GM19025 (cell line): ENCODE measurements at regions not wholly inside any gene's neighbourhood (a gene's known extent, or its start where the extent isn't known, plus 50 kb on each side); places are given as distances from the start of the nearest gene placed in this dataset.

Source experiments
- ATAC-seq: cut with Tn5 transposase; IDR thresholded peaks from one replicate; pipeline ENCODE4 v1.9.1; 2021; ENCODE audit warnings: mild to moderate bottlenecking, low read depth, moderate library complexity; ENCODE audit not compliant: unreplicated experiment

DNA sequence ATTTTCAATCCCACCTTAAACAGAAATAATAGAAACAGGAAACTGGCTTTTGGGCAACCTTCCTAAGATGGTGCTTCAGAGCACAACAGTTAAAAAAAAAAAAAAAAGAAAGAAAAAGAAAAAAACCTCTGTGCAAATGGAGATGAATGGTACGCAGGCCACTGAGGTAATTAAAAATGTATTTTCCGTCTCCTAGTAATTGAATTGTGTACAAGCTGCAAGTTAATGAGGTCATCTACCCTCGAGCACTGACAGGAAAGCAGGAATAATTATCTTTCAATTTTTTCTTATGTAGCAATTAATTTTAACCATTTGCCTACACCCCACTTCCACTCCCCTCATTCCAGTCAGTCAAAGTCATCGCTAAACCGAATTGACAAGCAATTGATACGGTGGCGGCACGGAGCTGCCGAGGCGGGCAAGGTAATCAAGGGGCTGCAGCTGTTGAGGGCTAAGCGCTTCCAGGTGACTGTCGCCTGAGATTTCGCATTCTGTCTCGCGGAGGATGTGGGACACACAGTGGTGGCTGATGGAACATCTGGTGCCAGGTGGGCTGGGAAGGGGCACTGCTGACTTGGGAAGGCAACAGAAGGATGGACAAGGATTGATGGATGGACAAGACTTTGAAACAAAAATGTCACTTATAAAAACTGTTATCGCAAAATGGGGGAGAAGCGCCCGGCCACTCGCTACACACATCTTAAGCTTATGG is 109.4 kb downstream of the RCN1 start:
- no peak for ATAC-seq

DNA sequence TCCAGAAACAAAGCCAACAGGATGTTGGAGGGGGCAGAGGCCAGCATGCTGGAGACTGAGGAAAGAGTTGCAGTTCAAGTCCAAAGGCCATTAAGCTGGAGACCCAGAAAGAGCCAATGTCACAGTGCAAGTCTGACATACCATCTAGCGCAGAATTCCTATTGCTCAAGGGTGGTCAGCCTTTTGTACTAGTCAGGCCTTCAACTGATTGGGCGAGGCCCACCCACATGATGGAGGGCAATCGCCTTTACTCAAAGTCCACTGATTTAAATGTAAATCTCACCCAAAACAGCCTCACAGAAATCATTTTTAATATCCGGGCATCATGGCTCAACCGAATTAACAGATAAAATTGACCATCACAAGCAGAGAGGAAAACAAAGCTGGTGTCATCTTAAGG is 113.9 kb downstream of the RCN1 start:
- ATAC-seq = no peak

DNA sequence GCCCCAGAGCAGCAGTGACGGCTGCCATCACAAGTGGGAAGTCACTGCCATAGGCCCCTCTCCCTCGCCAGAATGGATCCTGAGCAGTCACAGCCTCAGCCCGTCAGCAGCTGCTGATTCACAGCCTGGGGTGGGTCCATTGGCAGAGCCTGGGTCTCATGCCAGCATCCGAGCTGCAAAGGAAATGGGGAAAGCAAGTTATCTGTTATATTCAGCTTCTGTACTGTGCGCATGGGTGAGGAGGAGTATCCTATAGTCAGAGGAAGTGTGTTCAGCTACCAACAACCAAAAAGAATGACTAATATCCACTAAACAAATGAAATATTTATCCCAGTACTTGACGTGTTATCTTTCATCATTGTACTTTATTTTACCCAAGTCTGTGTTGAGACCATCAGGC is 119.7 kb downstream of the RCN1 start:
- no peak for ATAC-seq

DNA sequence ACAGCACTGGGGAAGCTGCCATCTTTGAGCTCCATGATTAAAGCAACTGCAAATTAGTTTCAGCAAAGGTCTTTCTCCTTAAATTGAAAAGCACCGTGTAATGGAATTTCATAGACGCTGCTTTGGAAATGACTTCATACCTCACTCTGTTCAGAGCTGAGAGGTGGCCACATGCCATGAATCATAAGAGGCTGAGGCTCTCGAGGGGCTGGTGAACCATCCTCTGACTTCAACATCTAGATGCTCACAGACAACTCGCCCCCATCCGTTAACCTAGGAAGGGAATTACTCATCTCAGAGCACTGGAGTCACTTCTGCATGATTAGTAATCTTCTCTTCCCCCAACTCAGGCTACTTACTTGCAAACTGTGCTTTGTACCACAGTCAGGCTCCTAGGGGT is 122.3 kb downstream of the RCN1 start:
- ATAC-seq = no peak

DNA sequence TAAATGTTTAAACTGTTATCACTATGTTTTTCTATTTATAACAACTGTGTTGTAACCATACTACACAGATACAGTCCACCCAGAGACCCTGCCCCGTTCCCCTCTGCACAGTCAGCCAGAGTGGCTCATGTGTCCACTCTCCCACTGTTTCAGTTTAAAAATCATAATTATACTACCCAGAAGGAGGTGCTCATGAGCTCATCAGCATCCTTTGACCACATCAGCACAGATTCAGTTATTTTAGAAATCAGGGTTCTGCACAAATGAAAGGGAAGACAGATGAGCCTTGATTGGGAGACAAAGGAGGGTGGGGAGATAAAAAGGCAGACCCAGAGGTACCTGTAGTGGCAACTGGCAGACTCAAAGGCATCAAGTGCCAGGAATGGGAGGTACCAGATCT is 124.3 kb downstream of the RCN1 start:
- no peak for ATAC-seq

DNA sequence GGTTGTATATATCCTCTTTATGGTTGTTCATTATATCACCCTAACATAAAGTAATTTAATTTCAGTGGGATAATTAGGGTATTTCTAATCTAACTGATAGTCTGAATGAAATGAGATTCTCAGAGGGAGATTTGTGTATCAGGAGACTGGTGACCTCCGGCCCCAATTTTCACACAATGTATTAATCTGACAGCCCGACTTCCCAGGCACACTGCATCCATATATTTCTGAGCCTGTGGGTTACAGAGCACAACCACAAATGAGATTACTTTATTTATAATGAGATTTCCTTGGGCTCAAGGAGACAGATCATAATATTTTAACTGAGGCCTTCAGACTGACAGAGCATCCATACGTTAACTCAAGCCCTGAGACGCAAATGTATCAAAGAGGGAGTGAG is 125.9 kb downstream of the RCN1 start:
- ATAC-seq = no peak

DNA sequence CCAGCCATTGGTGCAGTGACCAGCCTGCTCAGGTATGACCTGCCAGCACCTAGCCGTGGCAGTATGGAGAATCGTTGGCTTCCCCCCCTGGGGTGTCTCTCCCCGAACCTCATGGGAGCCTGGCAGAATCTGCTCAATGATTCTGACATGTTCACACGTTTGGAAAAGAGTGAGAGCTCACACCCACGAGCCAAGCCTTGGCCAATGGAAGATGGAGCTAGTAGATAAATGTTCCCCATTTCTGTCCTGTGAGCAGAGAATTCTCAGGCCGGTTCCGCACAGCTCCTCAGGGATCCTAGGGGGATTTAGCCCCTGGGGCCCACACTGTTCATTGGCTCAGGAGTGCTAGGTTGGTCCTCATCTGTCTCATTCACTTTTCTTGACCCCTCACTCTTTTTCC is 128.4 kb downstream of the RCN1 start:
- no peak for ATAC-seq

DNA sequence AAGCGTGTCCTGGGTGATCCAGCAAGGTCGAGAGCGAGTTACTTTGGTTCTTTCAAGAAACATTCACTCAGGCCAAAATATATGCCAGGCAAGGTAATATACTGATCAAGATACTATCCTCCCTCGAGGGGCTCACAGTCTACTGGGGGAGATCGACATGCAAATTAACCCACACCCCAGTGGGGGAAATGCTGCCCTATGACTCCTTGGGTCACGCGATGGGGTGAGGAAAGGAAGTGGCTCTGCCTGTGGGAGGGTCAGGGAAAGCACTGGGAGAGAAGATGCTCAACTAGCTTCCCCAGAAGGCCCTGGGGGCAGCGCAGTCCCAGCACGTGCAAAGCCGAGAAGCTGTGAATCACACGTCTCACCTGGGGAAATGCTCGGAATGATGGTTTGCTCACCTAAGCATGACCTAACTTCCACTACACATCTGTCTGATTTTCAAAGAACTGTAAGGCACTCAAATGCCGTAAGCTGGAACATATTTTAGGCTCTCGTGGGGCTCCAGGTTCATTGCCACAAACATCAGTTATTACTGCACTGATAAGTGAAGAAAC is 130.7 kb downstream of the RCN1 start:
- no peak for ATAC-seq

DNA sequence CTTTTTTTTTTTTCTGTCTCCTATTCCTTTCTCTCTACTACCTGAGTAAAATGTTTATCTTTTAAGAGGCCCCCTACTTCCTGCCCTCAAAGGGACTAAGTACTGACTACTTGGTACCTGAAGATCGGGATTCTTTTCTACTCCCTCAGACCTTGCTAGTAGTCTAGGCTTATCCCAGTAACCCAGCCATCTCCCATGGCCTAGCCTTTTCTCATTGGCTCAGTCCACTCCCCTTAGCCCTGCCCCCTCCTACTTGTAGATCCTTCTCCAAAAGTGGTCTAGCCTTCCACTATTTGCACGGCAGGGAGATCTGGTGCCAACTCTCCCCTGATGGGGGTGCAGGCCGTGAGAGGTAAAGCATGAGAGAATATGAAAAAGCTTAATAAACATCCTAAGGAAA is 133.7 kb downstream of the RCN1 start:
- no peak for ATAC-seq

DNA sequence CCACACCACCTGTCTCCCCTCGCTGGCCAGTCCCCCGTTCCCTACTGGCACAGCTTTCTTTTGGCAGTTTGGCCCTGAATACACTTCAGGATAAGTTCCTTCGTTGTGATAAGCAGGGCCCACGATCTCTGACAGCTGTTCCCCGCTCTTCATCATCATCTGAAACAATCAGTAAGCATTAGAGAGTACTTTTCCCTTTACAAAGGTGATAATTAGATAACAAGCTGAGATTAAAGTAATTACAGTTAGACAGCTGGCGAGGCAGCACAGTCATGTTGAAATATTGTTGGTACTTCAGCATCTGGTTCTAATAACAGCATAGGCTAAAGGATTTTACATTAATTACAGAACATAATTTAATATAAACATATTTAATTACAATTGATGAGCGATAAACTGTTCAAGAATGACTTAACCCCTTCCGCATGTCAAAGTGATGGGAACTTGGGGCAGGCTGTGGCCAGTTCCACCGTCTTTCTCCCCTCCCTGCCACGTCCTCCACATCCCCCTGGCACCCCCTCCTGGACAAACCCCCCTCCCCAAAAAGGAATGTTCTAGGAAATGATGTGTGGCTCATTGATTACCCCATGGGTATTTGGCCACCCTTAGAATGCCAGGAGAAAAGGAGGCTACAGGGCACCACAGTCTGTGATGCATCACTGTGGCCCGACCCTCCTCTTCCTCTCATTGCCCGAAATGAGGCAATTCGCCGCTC is 134.9 kb downstream of the RCN1 start:
- ATAC-seq = no peak

DNA sequence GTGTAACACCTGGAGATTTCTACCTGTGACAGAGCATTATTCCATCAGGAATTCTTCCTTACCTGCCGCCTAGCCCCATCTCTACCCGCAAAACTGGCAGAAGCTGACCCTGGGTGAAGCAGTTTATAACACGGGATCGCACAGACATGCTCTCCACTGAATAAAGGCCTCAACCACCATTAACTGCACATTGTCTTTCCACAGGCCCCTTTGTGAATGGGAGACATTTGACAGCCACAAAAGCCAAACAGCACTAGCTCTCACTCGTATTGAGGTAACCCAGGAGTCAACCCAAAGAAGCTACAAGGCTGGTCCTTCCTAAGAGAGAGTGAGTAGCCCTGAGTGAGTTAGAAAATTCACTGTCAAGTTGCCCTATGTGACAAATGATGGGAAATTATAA is 135.6 kb downstream of the RCN1 start:
- no peak for ATAC-seq

DNA sequence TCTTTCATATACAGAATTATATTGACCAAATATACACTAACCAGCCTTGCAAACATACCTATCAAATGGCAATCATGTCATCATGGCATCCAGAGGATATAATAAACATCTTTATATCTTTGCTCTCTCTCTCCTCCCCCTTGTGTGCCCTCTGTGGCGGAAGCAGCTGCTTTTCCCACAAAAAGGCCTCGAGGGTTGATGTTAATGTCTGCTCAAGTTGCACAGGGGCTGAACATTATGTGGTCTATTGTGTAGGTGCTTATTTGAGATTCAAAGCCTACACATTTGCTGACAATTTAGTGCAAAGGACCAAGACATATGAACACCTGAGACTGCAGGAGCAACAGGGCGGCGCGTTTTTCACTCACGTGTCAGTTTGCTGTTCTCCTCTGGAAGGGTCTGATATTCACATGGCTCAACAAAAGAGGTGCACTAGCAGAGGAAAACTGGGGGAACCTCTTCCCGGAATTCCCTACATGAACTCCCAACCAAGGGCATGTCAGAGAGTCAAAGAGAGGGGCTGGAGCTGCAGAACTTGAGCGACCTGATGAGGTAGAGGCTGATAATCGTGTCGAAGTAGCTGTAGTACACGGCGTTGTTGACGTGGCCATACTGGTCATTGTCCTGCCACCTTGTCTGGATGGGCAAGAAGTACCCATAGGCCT is 138.8 kb downstream of the RCN1 start:
- no peak for ATAC-seq

DNA sequence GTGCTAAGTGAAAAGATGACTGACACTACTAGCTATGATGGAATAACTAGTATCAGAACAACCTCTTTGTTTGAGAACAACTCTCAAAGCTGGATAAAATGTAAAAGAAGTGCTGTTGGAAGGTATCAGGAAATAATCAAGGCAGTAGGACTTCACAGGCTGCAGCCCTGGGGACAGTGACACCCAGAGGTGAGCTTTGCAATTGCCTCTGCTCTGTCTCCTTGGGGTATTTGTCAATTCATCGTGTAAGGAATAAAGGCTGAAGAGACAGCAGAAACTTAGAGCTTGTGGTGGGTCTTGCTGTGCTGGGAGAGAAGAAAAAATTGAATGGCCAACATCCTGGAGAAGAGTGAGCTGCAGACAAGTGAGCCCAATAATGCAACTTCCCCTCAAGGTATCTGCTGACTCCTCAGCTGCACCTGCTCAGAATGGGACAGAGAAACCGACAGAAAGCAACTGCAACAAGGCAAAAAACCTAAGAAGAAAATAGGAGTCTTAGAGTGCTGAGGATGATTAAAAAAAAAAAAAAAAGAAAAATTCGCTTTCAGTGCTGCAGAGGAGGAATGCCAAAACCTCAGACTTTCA is 141.1 kb downstream of the RCN1 start:
- peak; percentile 74 for ATAC-seq

DNA sequence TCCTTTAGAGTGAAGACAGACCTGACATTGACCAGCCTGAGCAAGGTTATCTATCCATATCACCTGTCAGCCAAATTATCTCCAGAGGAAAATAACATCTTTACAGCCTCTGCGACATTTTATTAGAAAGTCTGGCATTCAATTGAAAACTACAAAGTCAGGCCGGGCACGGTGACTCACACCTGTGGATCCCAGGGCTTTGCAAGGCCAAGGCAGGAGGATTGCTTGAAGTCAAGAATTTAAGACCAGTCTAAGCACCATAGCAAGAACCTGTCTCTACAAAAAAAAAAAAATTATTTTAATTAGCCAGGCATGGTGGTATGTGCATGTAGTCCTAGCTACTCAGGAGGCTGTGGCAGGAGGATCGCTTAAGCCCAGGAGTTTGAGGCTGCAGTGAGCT is 141.6 kb downstream of the RCN1 start:
- no peak for ATAC-seq

DNA sequence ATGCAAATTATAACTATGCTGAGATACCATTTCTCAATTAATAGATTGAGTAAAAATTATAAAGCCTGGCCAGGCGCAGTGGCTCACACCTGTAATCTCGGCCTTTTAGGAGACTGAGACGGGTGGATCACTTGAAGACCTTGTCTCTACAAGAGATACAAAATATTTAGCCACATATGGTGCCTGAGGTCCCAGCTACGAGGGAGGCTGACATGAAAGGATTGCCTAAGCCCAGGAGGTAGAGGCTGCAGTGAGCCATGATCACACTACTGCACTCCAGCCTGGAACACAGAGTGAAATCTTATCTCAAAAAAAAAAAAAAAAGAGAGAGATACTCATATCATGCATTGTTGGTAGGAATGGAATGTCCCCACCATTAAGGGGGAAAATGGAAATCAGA is 142.4 kb downstream of the RCN1 start:
- no peak for ATAC-seq

DNA sequence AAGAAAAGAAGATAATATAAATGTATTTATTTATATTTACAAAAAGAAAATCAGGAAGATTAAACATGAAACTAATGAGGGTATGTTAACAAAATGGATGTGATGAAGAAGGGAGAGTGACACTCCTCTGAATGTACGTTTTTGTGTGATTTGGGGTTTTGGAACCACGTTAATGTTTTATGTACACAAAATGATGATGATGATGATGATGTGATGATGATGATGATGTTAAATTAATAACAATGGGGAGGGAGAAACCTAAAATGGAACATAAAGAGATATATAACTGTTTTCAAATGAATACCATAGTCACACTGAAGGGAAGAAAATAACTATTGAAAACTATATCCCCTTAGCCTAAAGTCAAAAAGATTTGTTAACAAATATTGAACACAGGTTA is 143.1 kb downstream of the RCN1 start:
- no peak for ATAC-seq

DNA sequence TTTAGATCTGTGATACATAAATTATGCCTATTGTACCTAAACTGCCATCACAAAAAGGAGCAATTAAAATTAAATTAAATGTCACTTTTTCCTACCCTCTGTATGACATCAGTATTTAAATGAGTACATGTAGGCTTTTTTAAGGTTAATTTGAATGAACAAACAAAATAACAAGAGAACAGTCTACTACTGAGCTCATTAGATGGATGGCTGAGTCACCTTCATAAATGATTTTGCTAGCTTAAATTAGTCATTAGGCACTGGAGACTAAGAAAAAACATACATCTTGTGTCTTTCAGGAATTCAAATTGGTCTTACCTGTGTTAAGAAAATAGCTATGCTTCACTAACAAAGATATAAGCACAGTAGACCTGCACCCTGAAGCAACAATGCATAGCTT is 153.6 kb downstream of the RCN1 start:
- no peak for ATAC-seq

DNA sequence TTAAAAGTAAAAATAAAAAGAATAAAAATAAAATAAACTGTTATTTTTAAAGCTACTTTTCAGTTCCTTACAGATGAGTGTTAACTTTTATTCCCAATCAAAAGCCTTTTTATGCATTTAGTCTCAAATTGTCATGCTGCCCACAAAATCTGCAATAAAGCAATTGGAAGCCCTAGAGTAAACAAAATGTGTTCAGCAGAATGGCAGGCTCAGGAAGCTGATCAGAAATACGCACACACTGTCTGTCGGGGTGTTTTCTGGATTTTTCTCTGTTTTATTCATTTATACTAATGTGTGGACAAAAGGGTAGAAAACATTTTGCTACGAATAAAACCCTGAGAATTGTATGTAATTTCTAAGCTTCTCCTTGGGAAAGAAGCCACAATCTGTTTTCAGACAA is 162.8 kb downstream of the RCN1 start:
- ATAC-seq = no peak

DNA sequence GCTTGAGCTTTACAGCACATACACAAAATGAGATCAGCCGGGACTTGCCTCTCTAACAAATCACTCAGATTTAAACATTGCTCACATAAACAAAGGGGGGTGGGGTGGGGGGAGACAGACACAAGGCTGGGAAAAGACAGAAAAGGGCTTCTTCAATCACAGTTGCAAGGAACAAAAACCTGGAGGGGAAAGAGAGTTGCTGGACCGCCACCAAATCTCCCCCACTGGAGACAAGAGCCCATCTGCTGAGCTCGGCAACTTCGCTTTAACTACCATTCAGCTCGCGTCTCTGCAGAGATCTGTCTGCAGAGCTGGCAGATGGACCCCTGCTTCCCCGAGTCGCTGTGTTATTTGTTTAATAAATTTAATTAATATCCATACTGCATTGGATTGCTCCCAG is 165.0 kb downstream of the RCN1 start:
- ATAC-seq = no peak

DNA sequence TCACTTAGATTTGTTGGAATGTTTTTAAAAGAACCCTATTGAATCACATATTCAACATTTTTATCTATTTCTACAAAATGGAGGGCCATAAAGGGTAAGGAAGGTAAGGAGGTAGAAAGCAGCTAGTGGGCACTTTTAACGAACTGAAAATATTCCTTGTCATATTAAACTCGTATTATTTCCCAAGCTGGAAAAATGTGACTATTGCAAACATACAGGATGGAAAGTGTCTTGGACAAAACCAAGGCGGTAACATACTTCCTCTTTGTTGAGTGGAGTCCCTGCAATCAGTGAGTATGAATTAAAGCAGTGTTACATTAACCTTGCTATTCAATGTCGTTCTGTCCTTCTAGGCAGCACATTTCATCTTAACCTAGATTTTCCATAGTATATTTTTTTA is 165.6 kb downstream of the RCN1 start:
- no peak for ATAC-seq

DNA sequence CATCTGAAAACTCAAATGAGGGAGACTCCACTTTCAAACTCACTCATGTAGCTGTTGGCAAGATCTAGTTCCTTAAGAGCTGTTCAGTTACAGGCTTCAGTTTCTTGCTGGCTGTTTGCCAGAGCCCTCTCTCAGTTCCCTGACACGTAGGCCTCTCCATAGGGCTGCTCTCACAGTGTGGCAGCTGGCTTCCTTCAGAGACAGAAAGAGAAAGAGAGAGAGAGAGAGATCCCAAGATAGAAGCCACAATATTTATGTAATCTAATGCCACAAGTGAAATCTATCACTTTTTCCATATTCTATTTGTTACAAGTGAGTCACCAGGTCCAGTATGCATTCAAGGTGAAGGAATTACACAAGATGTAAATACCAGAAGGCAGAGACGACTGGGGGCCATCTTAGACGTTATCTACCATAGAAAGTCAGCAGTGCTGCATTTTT is 168.8 kb downstream of the RCN1 start:
- peak; percentile 96 for ATAC-seq
